GM13977 (cell line): ENCODE measurements at regions not wholly inside any gene's neighbourhood (a gene's known extent, or its start where the extent isn't known, plus 50 kb on each side); places are given as distances from the start of the nearest gene placed in this dataset.

ENCODE experiments used
- DNase-seq: peaks from one replicate; pipeline ENCODE4 v3.0.0; 2012; ENCODE audit warnings: low spot score
- in situ Hi-C: fragments of 300-500 bp; cut with MboI; formaldehyde crosslinking; loops from one replicate; pipeline ENCODE4 v1.12.0; 2022; ENCODE audit warnings: low sequenced_read_pairs, low pct_unique_long_range_greater_than_20kb, mixed read lengths, inconsistent platforms; ENCODE audit not compliant: unreplicated experiment
- TF ChIP-seq, protein P1 (sequence below): IDR thresholded peaks from 2 replicates; pipeline ENCODE4 v1.5.1; 2012; ENCODE audit warnings: mild to moderate bottlenecking, control low read depth; ENCODE audit not compliant: insufficient read depth; ENCODE audit errors: extremely low read depth, missing control alignments

DNA sequence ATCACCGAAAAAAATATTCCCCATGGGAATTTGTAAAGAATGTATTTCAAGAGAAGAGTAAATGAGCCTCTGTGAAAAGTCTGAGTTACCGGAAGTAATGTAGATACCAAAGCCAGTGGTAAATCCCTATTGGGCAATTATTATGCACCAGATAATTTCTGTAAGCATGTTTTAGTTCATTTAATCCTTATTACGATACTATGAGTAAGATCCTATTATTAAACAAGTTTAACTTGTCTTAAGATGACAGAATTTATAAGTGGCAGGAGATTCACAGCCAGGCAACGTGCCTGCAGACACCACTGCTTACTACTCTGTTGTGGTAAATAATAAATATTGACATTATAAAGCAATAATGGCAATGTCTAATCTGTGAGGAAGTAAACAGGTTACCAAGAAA lies 280.8 kb upstream of the RGPD4 start:
- in situ Hi-C loops: no loop called here

DNA sequence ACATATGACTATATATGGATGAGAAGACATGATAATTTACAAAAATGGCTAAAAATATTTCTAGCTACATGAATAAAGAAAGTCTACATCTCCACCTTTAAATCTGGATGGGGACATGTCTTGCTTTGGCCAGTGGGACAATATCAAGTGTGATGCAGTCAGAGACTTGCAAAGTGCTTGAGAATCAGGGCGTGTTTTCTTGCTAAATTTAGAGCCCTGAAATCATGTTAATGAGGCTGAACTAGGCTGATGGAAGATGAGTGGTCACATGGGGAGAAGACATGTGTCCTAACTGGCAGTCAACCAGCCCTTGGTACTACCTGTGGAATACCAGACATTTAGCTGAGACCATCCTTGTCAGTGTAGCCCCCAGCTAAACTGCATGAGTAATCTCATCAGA lies 278.5 kb upstream of the RGPD4 start:
- in situ Hi-C loops: no loop called here
- no peak for DNase-seq
- TF ChIP-seq, protein P1, sequence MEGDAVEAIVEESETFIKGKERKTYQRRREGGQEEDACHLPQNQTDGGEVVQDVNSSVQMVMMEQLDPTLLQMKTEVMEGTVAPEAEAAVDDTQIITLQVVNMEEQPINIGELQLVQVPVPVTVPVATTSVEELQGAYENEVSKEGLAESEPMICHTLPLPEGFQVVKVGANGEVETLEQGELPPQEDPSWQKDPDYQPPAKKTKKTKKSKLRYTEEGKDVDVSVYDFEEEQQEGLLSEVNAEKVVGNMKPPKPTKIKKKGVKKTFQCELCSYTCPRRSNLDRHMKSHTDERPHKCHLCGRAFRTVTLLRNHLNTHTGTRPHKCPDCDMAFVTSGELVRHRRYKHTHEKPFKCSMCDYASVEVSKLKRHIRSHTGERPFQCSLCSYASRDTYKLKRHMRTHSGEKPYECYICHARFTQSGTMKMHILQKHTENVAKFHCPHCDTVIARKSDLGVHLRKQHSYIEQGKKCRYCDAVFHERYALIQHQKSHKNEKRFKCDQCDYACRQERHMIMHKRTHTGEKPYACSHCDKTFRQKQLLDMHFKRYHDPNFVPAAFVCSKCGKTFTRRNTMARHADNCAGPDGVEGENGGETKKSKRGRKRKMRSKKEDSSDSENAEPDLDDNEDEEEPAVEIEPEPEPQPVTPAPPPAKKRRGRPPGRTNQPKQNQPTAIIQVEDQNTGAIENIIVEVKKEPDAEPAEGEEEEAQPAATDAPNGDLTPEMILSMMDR: no peak

More for the DNA sequence above, 280.8 kb upstream of the RGPD4 start:
- TF ChIP-seq, protein P1: no peak
- no peak for DNase-seq

DNA sequence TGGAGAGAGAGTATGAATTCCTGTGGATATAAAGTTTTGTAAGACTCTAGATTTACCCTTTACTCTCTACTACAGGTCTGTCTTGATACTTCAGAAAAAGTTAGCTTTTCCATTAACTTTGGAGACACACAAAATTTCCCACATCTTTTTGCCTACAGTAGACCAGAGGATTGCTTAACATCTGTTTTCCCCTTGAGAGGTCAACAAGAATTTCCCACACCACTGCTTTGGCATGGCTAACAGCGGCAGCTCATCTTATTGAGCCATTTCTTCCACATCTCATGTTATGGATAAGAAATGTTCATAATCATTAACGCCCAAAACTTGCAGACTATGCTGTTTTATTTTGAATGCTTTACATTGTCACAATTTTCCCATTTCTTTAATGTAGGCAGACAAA lies 273.6 kb upstream of the RGPD4 start:
- no peak for DNase-seq
- TF ChIP-seq, protein P1: no peak
- in situ Hi-C loops: no loop called here

DNA sequence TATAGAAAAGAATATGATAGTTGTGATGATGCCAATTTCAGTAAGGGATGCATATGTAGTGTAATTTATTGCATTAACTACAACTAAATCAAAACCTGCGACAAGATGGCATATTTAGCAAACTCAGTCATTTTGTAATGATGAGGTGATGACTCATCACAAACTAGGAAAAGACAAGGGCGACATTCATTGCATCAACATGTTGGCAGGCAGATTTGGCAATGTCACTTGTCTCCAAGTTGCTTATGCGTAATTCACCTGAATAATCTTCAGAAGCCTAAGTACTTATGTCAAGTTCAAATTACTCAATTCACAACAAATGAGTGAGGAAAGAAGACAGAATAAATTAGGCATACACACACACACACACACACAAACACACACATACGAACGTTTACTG lies 273.2 kb upstream of the RGPD4 start:
- DNase-seq: no peak
- in situ Hi-C loops: no loop called here
- TF ChIP-seq, protein P1: no peak

DNA sequence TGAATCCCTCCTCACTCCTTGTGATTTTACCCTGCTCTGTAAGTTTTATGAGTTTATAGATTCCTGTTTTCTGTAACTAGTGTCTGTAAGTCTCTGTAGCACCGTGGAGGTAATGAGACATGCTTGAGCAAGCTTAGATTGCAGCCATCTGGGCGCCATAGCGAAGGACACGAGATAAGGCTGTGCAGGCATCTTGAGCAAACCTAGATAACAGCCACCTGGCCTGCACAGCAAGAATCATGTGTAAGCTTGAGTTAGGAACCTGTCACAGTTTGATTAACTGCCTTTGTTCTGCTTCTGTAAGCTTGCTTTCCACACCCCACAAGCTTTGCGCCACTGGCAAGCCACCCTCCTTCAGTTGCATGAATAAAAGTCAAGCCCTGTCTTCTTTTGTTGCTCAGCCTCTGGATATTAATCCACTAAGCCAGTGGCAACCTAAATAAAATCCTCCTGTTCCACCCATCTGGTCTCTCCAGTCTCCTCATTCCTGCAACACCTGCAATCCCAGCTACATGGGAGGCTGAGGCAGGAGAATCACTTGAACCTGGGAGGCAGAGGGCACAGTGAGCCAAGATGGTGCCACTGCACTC lies 270.6 kb upstream of the RGPD4 start:
- in situ Hi-C loops: no loop called here
- no peak for DNase-seq
- TF ChIP-seq, protein P1: no peak

DNA sequence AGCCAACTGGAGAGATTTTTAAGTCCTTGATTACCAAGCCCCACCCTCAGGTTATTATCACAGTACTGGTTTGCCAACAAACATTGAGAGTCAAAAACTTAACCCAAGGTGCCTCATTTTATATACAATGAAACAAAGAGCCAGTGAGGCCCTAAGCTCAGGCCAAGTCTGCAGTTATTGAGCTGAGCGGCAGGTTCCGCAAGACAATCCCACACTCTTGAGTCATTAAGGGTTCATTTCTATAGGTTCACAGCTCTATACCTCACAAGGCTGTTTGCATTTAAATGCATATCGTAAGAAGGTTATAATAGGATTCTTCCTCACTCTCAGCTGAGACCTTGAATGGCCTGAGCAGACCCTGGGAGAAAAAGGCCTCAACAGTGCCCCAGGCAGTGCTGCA lies 268.4 kb upstream of the RGPD4 start:
- in situ Hi-C loops: no loop called here
- TF ChIP-seq, protein P1: no peak
- no peak for DNase-seq

DNA sequence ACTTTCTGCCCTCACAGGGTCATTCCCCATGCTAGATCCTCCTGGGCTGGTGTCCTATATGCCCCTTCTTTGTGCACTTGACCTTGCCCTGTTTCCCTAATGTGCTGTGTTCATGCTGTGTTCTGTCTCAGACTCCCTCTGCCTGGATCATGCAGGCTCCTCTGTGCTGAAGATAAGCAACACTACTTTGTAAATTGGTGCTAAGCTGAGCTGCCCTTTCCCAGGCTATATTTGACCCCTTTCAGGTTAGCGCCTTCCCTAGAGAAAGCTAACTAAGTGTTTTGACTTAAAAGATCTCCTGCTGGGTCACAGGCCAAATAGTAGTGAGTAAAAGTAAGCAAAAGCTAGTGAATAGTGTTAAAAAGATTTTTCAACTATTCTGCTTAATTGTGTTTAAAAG lies 257.2 kb upstream of the RGPD4 start:
- TF ChIP-seq, protein P1: no peak
- in situ Hi-C loops: no loop called here

More for the DNA sequence above, 257.2 kb upstream of the RGPD4 start:
- no peak for DNase-seq
